ENCODE measurements at regions not wholly inside any gene's neighbourhood (a gene's known extent, or its start where the extent isn't known, plus 50 kb on each side); places are given as distances from the start of the nearest gene placed in this dataset.

GRCh38 chr5:30686530-30686929 lies 507.0 kb upstream of the CDH6 start:
- TF ChIP-seq GATA3 (IDR thresholded peaks at IDR 0.05; ENCODE audit: low read depth, low read length), result no peak
- TF ChIP-seq GATA2 (IDR thresholded peaks at IDR 0.05; ENCODE audit: low read depth, low read length), result no peak

GRCh38 chr5:30676223-30676840 lies 517.2 kb upstream of the CDH6 start:
- TF ChIP-seq GATA2 (IDR thresholded peaks at IDR 0.05; ENCODE audit: low read depth, low read length) (no peak), GATA3 (IDR thresholded peaks at IDR 0.05; ENCODE audit: low read depth, low read length) (no peak)

- no peak for TF ChIP-seq GATA2 (IDR thresholded peaks at IDR 0.05; ENCODE audit: low read depth, low read length)
- TF ChIP-seq GATA3 (IDR thresholded peaks at IDR 0.05; ENCODE audit: low read depth, low read length), result no peak
These were observed 526.2 kb upstream of the CDH6 start for GRCh38 chr5:30667293-30667692.

GRCh38 chr5:30663536-30663935 lies 530.0 kb upstream of the CDH6 start:
- TF ChIP-seq GATA3 (IDR thresholded peaks at IDR 0.05; ENCODE audit: low read depth, low read length) (no peak), GATA2 (IDR thresholded peaks at IDR 0.05; ENCODE audit: low read depth, low read length) (no peak)

- TF ChIP-seq GATA2 (IDR thresholded peaks at IDR 0.05; ENCODE audit: low read depth, low read length) (no peak), GATA3 (IDR thresholded peaks at IDR 0.05; ENCODE audit: low read depth, low read length) (no peak)
These were observed 531.1 kb upstream of the CDH6 start for GRCh38 chr5:30662373-30662772.

- TF ChIP-seq GATA3 (IDR thresholded peaks at IDR 0.05; ENCODE audit: low read depth, low read length), result no peak
- no peak for TF ChIP-seq GATA2 (IDR thresholded peaks at IDR 0.05; ENCODE audit: low read depth, low read length)
These were observed 531.8 kb upstream of the CDH6 start for GRCh38 chr5:30661730-30662129.

GRCh38 chr5:30659417-30659816 lies 534.1 kb upstream of the CDH6 start:
- TF ChIP-seq GATA2 (IDR thresholded peaks at IDR 0.05; ENCODE audit: low read depth, low read length) (no peak), GATA3 (IDR thresholded peaks at IDR 0.05; ENCODE audit: low read depth, low read length) (no peak)

- TF ChIP-seq GATA3 (IDR thresholded peaks at IDR 0.05; ENCODE audit: low read depth, low read length) (no peak), GATA2 (IDR thresholded peaks at IDR 0.05; ENCODE audit: low read depth, low read length) (no peak)
These were observed 543.2 kb upstream of the CDH6 start for GRCh38 chr5:30650311-30650710.

- TF ChIP-seq GATA3 (IDR thresholded peaks at IDR 0.05; ENCODE audit: low read depth, low read length) (no peak), GATA2 (IDR thresholded peaks at IDR 0.05; ENCODE audit: low read depth, low read length) (no peak)
These were observed 554.6 kb upstream of the CDH6 start for GRCh38 chr5:30638899-30639298.

- no peak for TF ChIP-seq GATA3 (IDR thresholded peaks at IDR 0.05; ENCODE audit: low read depth, low read length)
- TF ChIP-seq GATA2 (IDR thresholded peaks at IDR 0.05; ENCODE audit: low read depth, low read length), result no peak
These were observed 565.5 kb upstream of the CDH6 start for GRCh38 chr5:30627945-30628344.

- TF ChIP-seq GATA2 (IDR thresholded peaks at IDR 0.05; ENCODE audit: low read depth, low read length) (no peak), GATA3 (IDR thresholded peaks at IDR 0.05; ENCODE audit: low read depth, low read length) (no peak)
These were observed 566.9 kb upstream of the CDH6 start for GRCh38 chr5:30626557-30626956.

- no peak for TF ChIP-seq GATA2 (IDR thresholded peaks at IDR 0.05; ENCODE audit: low read depth, low read length)
- TF ChIP-seq GATA3 (IDR thresholded peaks at IDR 0.05; ENCODE audit: low read depth, low read length), result no peak
These were observed 572.9 kb upstream of the CDH6 start for GRCh38 chr5:30620481-30621085.

- TF ChIP-seq GATA2 (IDR thresholded peaks at IDR 0.05; ENCODE audit: low read depth, low read length) (no peak), GATA3 (IDR thresholded peaks at IDR 0.05; ENCODE audit: low read depth, low read length) (no peak)
These were observed 585.0 kb upstream of the CDH6 start for GRCh38 chr5:30608501-30608900.

GRCh38 chr5:30607301-30607894 lies 586.1 kb upstream of the CDH6 start:
- TF ChIP-seq GATA2 (IDR thresholded peaks at IDR 0.05; ENCODE audit: low read depth, low read length) (no peak), GATA3 (IDR thresholded peaks at IDR 0.05; ENCODE audit: low read depth, low read length) (no peak)

- TF ChIP-seq GATA2 (IDR thresholded peaks at IDR 0.05; ENCODE audit: low read depth, low read length), result no peak
- no peak for TF ChIP-seq GATA3 (IDR thresholded peaks at IDR 0.05; ENCODE audit: low read depth, low read length)
These were observed 587.7 kb upstream of the CDH6 start for GRCh38 chr5:30605693-30606268.
